Activated T-helper 17 cell treated with anti-CD3 and anti-CD28 coated beads, Interleukin-2, amount 50 U/mL, for 72 hours (primary cell): ENCODE measurements at regions not wholly inside any gene's neighbourhood (a gene's known extent, or its start where the extent isn't known, plus 50 kb on each side); places are given as distances from the start of the nearest gene placed in this dataset.

Experiments
- ATAC-seq: fragments of 150-1000 bp; cut with Tn5 transposase; replicated peaks from 2 replicates; pipeline ENCODE4 v1.10.0; 2021; ENCODE audit warnings: mild to moderate bottlenecking, moderate library complexity
- H3K27ac Mint-ChIP-seq: one replicate; pipeline ENCODE4 v1.8.0; 2022; ENCODE audit warnings: mixed read lengths
- H3K27me3 Mint-ChIP-seq: one replicate; pipeline ENCODE4 v1.8.0; 2022; ENCODE audit warnings: mixed read lengths
- H3K36me3 Mint-ChIP-seq: one replicate; pipeline ENCODE4 v1.8.0; 2022; ENCODE audit warnings: low read depth, mild to moderate bottlenecking, mixed read lengths
- H3K4me1 Mint-ChIP-seq: one replicate; pipeline ENCODE4 v1.8.0; 2022; ENCODE audit warnings: mixed read lengths
- H3K4me3 Mint-ChIP-seq: one replicate; pipeline ENCODE4 v1.8.0; 2022; ENCODE audit warnings: mild to moderate bottlenecking, mixed read lengths
- H3K9me3 Mint-ChIP-seq: one replicate; pipeline ENCODE4 v1.8.0; 2022; ENCODE audit warnings: mixed read lengths

GRCh38 chr12:115771065-115771464, 506.4 kb downstream of the MED13L start:
- Mint-ChIP-seq H3K27me3 (peaks cover 3% of the 10 kb centered on the region), H3K36me3 (no peaks in the 10 kb centered on the region), H3K4me3 (no peak overlapping the region), H3K27ac (no peak overlapping the region), H3K4me1 (no peaks in the 10 kb centered on the region), H3K9me3 (peaks cover 12% of the 10 kb centered on the region)
- no peak for ATAC-seq

GRCh38 chr12:115770643-115771042, 506.9 kb downstream of the MED13L start:
- Mint-ChIP-seq H3K27me3 (peaks cover 3% of the 10 kb centered on the region), H3K9me3 (peaks cover 10% of the 10 kb centered on the region), H3K36me3 (no peaks in the 10 kb centered on the region), H3K4me1 (no peaks in the 10 kb centered on the region), H3K27ac (no peak overlapping the region), H3K4me3 (no peak overlapping the region)
- ATAC-seq = no peak

- Mint-ChIP-seq H3K27ac (no peak overlapping the region), H3K27me3 (no peaks in the 10 kb centered on the region), H3K4me3 (no peak overlapping the region), H3K9me3 (peaks cover 11% of the 10 kb centered on the region), H3K4me1 (no peaks in the 10 kb centered on the region), H3K36me3 (no peaks in the 10 kb centered on the region)
- no peak for ATAC-seq
These were observed 509.6 kb downstream of the MED13L start for GRCh38 chr12:115767916-115768315.

- no peaks in the 10 kb centered on the region for H3K36me3 Mint-ChIP-seq
- H3K27me3 Mint-ChIP-seq = peaks cover 4% of the 10 kb centered on the region
- no peak for ATAC-seq
- no peaks in the 10 kb centered on the region for H3K4me1 Mint-ChIP-seq
- H3K4me3 Mint-ChIP-seq = no peak overlapping the region
- H3K27ac Mint-ChIP-seq = no peak overlapping the region
- peaks cover 8% of the 10 kb centered on the region for H3K9me3 Mint-ChIP-seq
These were observed 513.4 kb downstream of the MED13L start for GRCh38 chr12:115763982-115764621.

GRCh38 chr12:115763376-115763775, 514.1 kb downstream of the MED13L start:
- no peak overlapping the region for H3K27ac Mint-ChIP-seq
- H3K9me3 Mint-ChIP-seq = peaks cover 8% of the 10 kb centered on the region
- H3K4me1 Mint-ChIP-seq = no peaks in the 10 kb centered on the region

GRCh38 chr12:115762936-115763335, 514.6 kb downstream of the MED13L start:
- ATAC-seq = no peak

More at GRCh38 chr12:115763376-115763775, 514.1 kb downstream of the MED13L start:
- ATAC-seq = no peak
- Mint-ChIP-seq H3K27me3 (peaks cover 4% of the 10 kb centered on the region), H3K4me3 (no peak overlapping the region), H3K36me3 (no peaks in the 10 kb centered on the region)

GRCh38 chr12:115761784-115762183, 515.7 kb downstream of the MED13L start:
- ATAC-seq = no peak
- Mint-ChIP-seq H3K27me3 (peaks cover 4% of the 10 kb centered on the region), H3K4me1 (no peaks in the 10 kb centered on the region), H3K27ac (no peak overlapping the region), H3K9me3 (peaks cover 8% of the 10 kb centered on the region), H3K4me3 (no peak overlapping the region), H3K36me3 (no peaks in the 10 kb centered on the region)

More at GRCh38 chr12:115762936-115763335, 514.6 kb downstream of the MED13L start:
- peaks cover 4% of the 10 kb centered on the region for H3K27me3 Mint-ChIP-seq
- peaks cover 8% of the 10 kb centered on the region for H3K9me3 Mint-ChIP-seq
- H3K4me1 Mint-ChIP-seq = no peaks in the 10 kb centered on the region
- H3K4me3 Mint-ChIP-seq = no peak overlapping the region
- H3K27ac Mint-ChIP-seq = no peak overlapping the region
- H3K36me3 Mint-ChIP-seq = no peaks in the 10 kb centered on the region

GRCh38 chr12:115760231-115760630, 517.3 kb downstream of the MED13L start:
- H3K36me3 Mint-ChIP-seq = no peaks in the 10 kb centered on the region
- no peaks in the 10 kb centered on the region for H3K4me1 Mint-ChIP-seq
- H3K4me3 Mint-ChIP-seq = no peak overlapping the region
- H3K27ac Mint-ChIP-seq = no peak overlapping the region
- no peaks in the 10 kb centered on the region for H3K9me3 Mint-ChIP-seq
- ATAC-seq = no peak
- H3K27me3 Mint-ChIP-seq = peaks cover 7% of the 10 kb centered on the region

- H3K9me3 Mint-ChIP-seq = no peaks in the 10 kb centered on the region
- H3K36me3 Mint-ChIP-seq = no peaks in the 10 kb centered on the region
- no peak overlapping the region for H3K4me3 Mint-ChIP-seq
- H3K27ac Mint-ChIP-seq = no peak overlapping the region
- peaks cover 10% of the 10 kb centered on the region for H3K27me3 Mint-ChIP-seq
- no peak for ATAC-seq
- H3K4me1 Mint-ChIP-seq = no peaks in the 10 kb centered on the region
These were observed 518.4 kb downstream of the MED13L start for GRCh38 chr12:115758877-115759620.

- no peak overlapping the region for H3K4me3 Mint-ChIP-seq
- H3K27ac Mint-ChIP-seq = no peak overlapping the region
- H3K4me1 Mint-ChIP-seq = no peaks in the 10 kb centered on the region
- H3K27me3 Mint-ChIP-seq = peaks cover 10% of the 10 kb centered on the region
- no peaks in the 10 kb centered on the region for H3K36me3 Mint-ChIP-seq
- no peak for ATAC-seq
- no peaks in the 10 kb centered on the region for H3K9me3 Mint-ChIP-seq
These were observed 519.3 kb downstream of the MED13L start for GRCh38 chr12:115758183-115758582.

- ATAC-seq = no peak
- Mint-ChIP-seq H3K36me3 (no peaks in the 10 kb centered on the region), H3K4me1 (no peaks in the 10 kb centered on the region), H3K9me3 (no peaks in the 10 kb centered on the region), H3K27ac (no peak overlapping the region), H3K27me3 (peaks cover 10% of the 10 kb centered on the region), H3K4me3 (no peak overlapping the region)
These were observed 520.7 kb downstream of the MED13L start for GRCh38 chr12:115756804-115757203.

- no peak overlapping the region for H3K4me3 Mint-ChIP-seq
- no peak for ATAC-seq
- peaks cover 10% of the 10 kb centered on the region for H3K27me3 Mint-ChIP-seq
- H3K9me3 Mint-ChIP-seq = no peaks in the 10 kb centered on the region
- no peaks in the 10 kb centered on the region for H3K4me1 Mint-ChIP-seq
- no peaks in the 10 kb centered on the region for H3K36me3 Mint-ChIP-seq
- H3K27ac Mint-ChIP-seq = no peak overlapping the region
These were observed 521.2 kb downstream of the MED13L start for GRCh38 chr12:115756271-115756670.

- no peaks in the 10 kb centered on the region for H3K9me3 Mint-ChIP-seq
- H3K4me3 Mint-ChIP-seq = no peak overlapping the region
- H3K36me3 Mint-ChIP-seq = no peaks in the 10 kb centered on the region
- no peak for ATAC-seq
- no peak overlapping the region for H3K27ac Mint-ChIP-seq
- no peaks in the 10 kb centered on the region for H3K4me1 Mint-ChIP-seq
- peaks cover 7% of the 10 kb centered on the region for H3K27me3 Mint-ChIP-seq
These were observed 521.8 kb downstream of the MED13L start for GRCh38 chr12:115755725-115756085.

GRCh38 chr12:115755061-115755724, 522.3 kb downstream of the MED13L start:
- no peaks in the 10 kb centered on the region for H3K36me3 Mint-ChIP-seq
- H3K4me3 Mint-ChIP-seq = no peak overlapping the region
- H3K4me1 Mint-ChIP-seq = no peaks in the 10 kb centered on the region
- H3K9me3 Mint-ChIP-seq = no peaks in the 10 kb centered on the region
- H3K27me3 Mint-ChIP-seq = peaks cover 6% of the 10 kb centered on the region
- no peak for ATAC-seq
- H3K27ac Mint-ChIP-seq = no peak overlapping the region
